HEK293 (cell line): ENCODE measurements at regions not wholly inside any gene's neighbourhood (a gene's known extent, or its start where the extent isn't known, plus 50 kb on each side); places are given as distances from the start of the nearest gene placed in this dataset.

Experiments used
- CTCF ChIA-PET: fragments of 350-600 bp; formaldehyde crosslinking; extraction: SDS; loops from one replicate; lab custom pipeline; 2021; ENCODE audit warnings: antibody characterized with exemption; lab: Yijun Ruan, JAX
- POLR2A ChIA-PET: fragments of 300-600 bp; formaldehyde crosslinking; extraction: SDS; loops from one replicate; lab custom pipeline; 2020; ENCODE audit warnings: antibody characterized with exemption, inconsistent platforms; lab: Yijun Ruan, JAX
- H3K27ac ChIP-seq: fragments of 200-500 bp; sonication (Bioruptor generic); 2 replicates; pipeline ENCODE4 v1.5.1; 2014; ENCODE audit warnings: low read depth, low read length, control low read depth, inconsistent platforms; ENCODE audit errors: extremely low read depth
- H3K36me3 ChIP-seq, 2 experiments: fragments of 200-500 bp in 1 of 2; sonication (Bioruptor generic) in 1 of 2; 1 replicate in 1 of 2; 2 replicates in 1 of 2; pipeline ENCODE4 v1.5.1; 2014 to 2017; ENCODE audit warnings: inconsistent platforms in 2 of 2, low read length in 2 of 2; ENCODE audit not compliant: control insufficient read depth in 2 of 2, insufficient read depth in 1 of 2
- H3K4me1 ChIP-seq: fragments of 200-500 bp; sonication (Bioruptor generic); 2 replicates; pipeline ENCODE4 v1.5.1; 2014; ENCODE audit warnings: mild to moderate bottlenecking, low read length, inconsistent platforms; ENCODE audit not compliant: control insufficient read depth, insufficient read depth
- H3K4me3 ChIP-seq: 2 replicates; pipeline ENCODE4 v1.5.1; 2011; ENCODE audit warnings: low read depth, mild to moderate bottlenecking, control low read depth, low read length, moderate library complexity
- H3K9me3 ChIP-seq: fragments of 200-500 bp; sonication (Bioruptor generic); 2 replicates; pipeline ENCODE4 v1.5.1; 2014; ENCODE audit warnings: low read depth, low read length, inconsistent platforms; ENCODE audit not compliant: control insufficient read depth, insufficient read depth
- GLIS2 ChIP-seq: fragments of 450-650 bp; formaldehyde crosslinking; IDR thresholded peaks from 2 replicates; pipeline ENCODE4 v1.5.1; 2016; ENCODE audit warnings: missing biosample characterization, missing genetic modification characterization
- HOXC10 ChIP-seq: sonication (generic); formaldehyde crosslinking; IDR thresholded peaks from 2 replicates; pipeline ENCODE4 v1.8.1; 2023; ENCODE audit warnings: mild to moderate bottlenecking, missing genetic modification reagents
- OSR2 ChIP-seq: fragments of 450-650 bp; formaldehyde crosslinking; IDR thresholded peaks from 2 replicates; pipeline ENCODE4 v1.5.1; 2016; ENCODE audit warnings: missing biosample characterization, missing genetic modification characterization
- SCRT1 ChIP-seq: fragments of 450-650 bp; formaldehyde crosslinking; IDR thresholded peaks from 2 replicates; pipeline ENCODE4 v1.5.1; 2016; ENCODE audit warnings: missing biosample characterization, missing genetic modification characterization, borderline replicate concordance
- ZNF2 ChIP-seq: fragments of 450-650 bp; formaldehyde crosslinking; IDR thresholded peaks from 2 replicates; pipeline ENCODE4 v1.5.1; 2016; ENCODE audit warnings: missing biosample characterization, missing genetic modification characterization
- ZNF23 ChIP-seq: fragments of 450-650 bp; formaldehyde crosslinking; IDR thresholded peaks from 2 replicates; pipeline ENCODE4 v1.5.1; 2016; ENCODE audit warnings: missing biosample characterization, missing genetic modification characterization, borderline replicate concordance
- ZNF248 ChIP-seq: fragments of 450-650 bp; formaldehyde crosslinking; IDR thresholded peaks from 2 replicates; pipeline ENCODE4 v1.5.1; 2017; ENCODE audit warnings: missing biosample characterization, missing genetic modification characterization
- ZNF266 ChIP-seq: fragments of 450-650 bp; formaldehyde crosslinking; IDR thresholded peaks from 2 replicates; pipeline ENCODE4 v1.5.1; 2016; ENCODE audit warnings: missing biosample characterization, missing genetic modification characterization, low read depth
- ZNF501 ChIP-seq: fragments of 450-650 bp; formaldehyde crosslinking; IDR thresholded peaks from 2 replicates; pipeline ENCODE4 v1.5.1; 2016; ENCODE audit warnings: missing biosample characterization, missing genetic modification characterization
- ZNF544 ChIP-seq: fragments of 450-650 bp; formaldehyde crosslinking; IDR thresholded peaks from 2 replicates; pipeline ENCODE4 v1.5.0; 2017; ENCODE audit warnings: missing biosample characterization, missing genetic modification characterization
- ZNF555 ChIP-seq: fragments of 450-650 bp; formaldehyde crosslinking; conservative IDR thresholded peaks from 2 replicates; pipeline ENCODE4 v1.5.1; 2017; ENCODE audit warnings: missing biosample characterization, mild to moderate bottlenecking, missing genetic modification characterization, inconsistent platforms
- ZNF707 ChIP-seq: fragments of 450-650 bp; formaldehyde crosslinking; IDR thresholded peaks from 2 replicates; pipeline ENCODE4 v1.5.1; 2016; ENCODE audit warnings: missing biosample characterization, missing genetic modification characterization
- ZNF777 ChIP-seq: fragments of 450-650 bp; formaldehyde crosslinking; IDR thresholded peaks from 2 replicates; pipeline ENCODE4 v1.5.1; 2017; ENCODE audit warnings: missing biosample characterization, missing genetic modification characterization, borderline replicate concordance
- ZNF837 ChIP-seq: fragments of 450-650 bp; formaldehyde crosslinking; IDR thresholded peaks from 2 replicates; pipeline ENCODE4 v1.5.1; 2016; ENCODE audit warnings: missing biosample characterization, missing genetic modification characterization
- TF ChIP-seq, protein P1 (sequence below): fragments of 450-650 bp; formaldehyde crosslinking; IDR thresholded peaks from 2 replicates; pipeline ENCODE4 v1.5.1; 2017; ENCODE audit warnings: missing biosample characterization, mild to moderate bottlenecking, missing genetic modification characterization, moderate library complexity
- TF ChIP-seq, protein P2 (sequence below): fragments of 450-650 bp; formaldehyde crosslinking; IDR thresholded peaks from 2 replicates; pipeline ENCODE4 v1.5.1; 2016; ENCODE audit warnings: missing biosample characterization, missing genetic modification characterization
- TF ChIP-seq, protein P3 (sequence below): fragments of 450-650 bp; formaldehyde crosslinking; IDR thresholded peaks from 2 replicates; pipeline ENCODE4 v1.5.1; 2016; ENCODE audit warnings: missing biosample characterization, missing genetic modification characterization
- TF ChIP-seq, protein P4 (sequence below): fragments of 450-650 bp; formaldehyde crosslinking; IDR thresholded peaks from 2 replicates; pipeline ENCODE4 v1.5.1; 2016; ENCODE audit warnings: missing biosample characterization, missing genetic modification characterization
- TF ChIP-seq, protein P5 (sequence below): fragments of 450-650 bp; formaldehyde crosslinking; IDR thresholded peaks from 2 replicates; pipeline ENCODE4 v1.5.1; 2017; ENCODE audit warnings: missing biosample characterization, missing genetic modification characterization

DNA sequence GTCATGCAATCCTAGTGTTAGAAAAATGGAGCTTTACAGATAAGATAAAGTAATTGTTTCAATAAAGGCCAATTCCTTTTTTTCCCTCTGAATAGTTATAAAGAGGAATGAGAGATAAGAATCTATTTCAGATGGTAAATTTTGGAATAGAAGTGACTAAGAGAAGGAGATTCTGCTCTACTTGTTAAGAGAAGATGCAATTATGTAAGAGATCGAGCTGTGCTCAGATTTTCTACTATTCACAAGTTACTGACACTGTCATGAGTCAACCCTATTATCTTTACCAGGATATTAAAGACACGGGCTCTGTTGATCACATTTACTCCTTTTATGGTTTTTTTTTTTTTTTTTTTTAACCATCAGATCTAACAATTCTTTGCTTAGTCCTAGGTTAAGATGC, 511.3 kb downstream of the ARL4A start:
- no peak for TF ChIP-seq ZNF555 (tag by site-specific recombination)
- no peak overlapping the region for H3K4me3 ChIP-seq
- POLR2A ChIA-PET = interaction anchor here (0.6 kb wide), 1 partner anchor 710 kb away, joined by 5 read pairs; no protein-coding TSS in a partner anchor
- H3K4me1 ChIP-seq = no peaks in the 10 kb centered on the region
- CTCF ChIA-PET = interaction anchor here (0.6 kb wide), 1 partner anchor 54 kb away, joined by 4 read pairs; no protein-coding TSS in a partner anchor
- H3K9me3 ChIP-seq = no peaks in the 10 kb centered on the region
- H3K27ac ChIP-seq = no peak overlapping the region
- no peaks in the 10 kb centered on the region for H3K36me3 ChIP-seq

DNA sequence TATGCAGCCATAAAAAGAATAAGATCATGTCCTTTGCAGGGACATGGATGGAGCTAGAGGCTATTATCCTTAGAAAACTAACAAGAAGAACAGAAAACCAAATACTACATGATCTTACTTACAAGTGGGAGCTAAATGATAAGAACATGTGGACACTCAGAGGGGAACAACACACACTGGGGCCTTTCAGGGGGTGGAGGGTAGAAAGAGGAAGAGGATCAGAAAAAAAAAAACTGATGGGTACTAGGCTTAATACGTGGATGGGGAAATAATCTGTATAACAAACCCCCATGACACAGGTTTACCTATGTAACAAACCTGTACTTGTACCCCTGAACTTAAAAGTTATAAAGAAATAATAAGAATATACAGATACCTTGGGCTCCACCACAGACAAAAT, 514.2 kb downstream of the ARL4A start:
- no peaks in the 10 kb centered on the region for H3K36me3 ChIP-seq
- CTCF ChIA-PET = no interaction called here
- POLR2A ChIA-PET = no interaction called here
- no peak for TF ChIP-seq ZNF501 (tag by site-specific recombination)
- TF ChIP-seq, protein P1, sequence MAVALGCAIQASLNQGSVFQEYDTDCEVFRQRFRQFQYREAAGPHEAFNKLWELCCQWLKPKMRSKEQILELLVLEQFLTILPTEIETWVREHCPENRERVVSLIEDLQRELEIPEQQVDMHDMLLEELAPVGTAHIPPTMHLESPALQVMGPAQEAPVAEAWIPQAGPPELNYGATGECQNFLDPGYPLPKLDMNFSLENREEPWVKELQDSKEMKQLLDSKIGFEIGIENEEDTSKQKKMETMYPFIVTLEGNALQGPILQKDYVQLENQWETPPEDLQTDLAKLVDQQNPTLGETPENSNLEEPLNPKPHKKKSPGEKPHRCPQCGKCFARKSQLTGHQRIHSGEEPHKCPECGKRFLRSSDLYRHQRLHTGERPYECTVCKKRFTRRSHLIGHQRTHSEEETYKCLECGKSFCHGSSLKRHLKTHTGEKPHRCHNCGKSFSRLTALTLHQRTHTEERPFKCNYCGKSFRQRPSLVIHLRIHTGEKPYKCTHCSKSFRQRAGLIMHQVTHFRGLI = no peak
- TF ChIP-seq GLIS2 (tag by site-specific recombination) = no peak
- no peak for TF ChIP-seq ZNF2
- no peaks in the 10 kb centered on the region for H3K9me3 ChIP-seq
- no peak overlapping the region for H3K4me3 ChIP-seq
- no peaks in the 10 kb centered on the region for H3K4me1 ChIP-seq
- H3K27ac ChIP-seq = no peak overlapping the region

DNA sequence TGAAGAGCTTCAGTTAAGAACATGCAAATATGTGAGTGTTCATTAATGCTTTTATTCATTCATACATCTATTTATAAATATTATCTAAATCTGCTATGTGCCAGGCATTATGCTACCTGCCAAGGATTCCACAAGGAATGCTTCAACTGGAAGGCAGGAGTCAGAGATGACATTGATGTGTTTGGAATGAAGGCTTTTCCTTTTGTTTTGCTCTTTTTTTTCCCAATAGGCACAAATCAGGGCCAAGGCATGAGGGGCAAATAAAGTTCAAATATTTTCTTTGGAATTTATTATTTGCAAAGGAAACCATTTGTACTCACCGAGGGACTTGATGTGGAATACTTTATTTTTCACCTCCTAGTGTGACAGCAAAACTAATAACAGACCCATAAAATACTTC, 530.3 kb downstream of the ARL4A start:
- CTCF ChIA-PET = no interaction called here
- POLR2A ChIA-PET = no interaction called here
- TF ChIP-seq ZNF23 (tag by site-specific recombination) (no peak), ZNF266 (no peak), ZNF544 (tag by site-specific recombination) (no peak)
- TF ChIP-seq, protein P2, sequence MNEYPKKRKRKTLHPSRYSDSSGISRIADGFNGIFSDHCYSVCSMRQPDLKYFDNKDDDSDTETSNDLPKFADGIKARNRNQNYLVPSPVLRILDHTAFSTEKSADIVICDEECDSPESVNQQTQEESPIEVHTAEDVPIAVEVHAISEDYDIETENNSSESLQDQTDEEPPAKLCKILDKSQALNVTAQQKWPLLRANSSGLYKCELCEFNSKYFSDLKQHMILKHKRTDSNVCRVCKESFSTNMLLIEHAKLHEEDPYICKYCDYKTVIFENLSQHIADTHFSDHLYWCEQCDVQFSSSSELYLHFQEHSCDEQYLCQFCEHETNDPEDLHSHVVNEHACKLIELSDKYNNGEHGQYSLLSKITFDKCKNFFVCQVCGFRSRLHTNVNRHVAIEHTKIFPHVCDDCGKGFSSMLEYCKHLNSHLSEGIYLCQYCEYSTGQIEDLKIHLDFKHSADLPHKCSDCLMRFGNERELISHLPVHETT (tag by site-specific recombination) = no peak
- Histone ChIP-seq H3K4me1 (no peaks in the 10 kb centered on the region), H3K4me3 (no peak overlapping the region), H3K27ac (no peak overlapping the region), H3K9me3 (no peaks in the 10 kb centered on the region), H3K36me3 (no peaks in the 10 kb centered on the region)

DNA sequence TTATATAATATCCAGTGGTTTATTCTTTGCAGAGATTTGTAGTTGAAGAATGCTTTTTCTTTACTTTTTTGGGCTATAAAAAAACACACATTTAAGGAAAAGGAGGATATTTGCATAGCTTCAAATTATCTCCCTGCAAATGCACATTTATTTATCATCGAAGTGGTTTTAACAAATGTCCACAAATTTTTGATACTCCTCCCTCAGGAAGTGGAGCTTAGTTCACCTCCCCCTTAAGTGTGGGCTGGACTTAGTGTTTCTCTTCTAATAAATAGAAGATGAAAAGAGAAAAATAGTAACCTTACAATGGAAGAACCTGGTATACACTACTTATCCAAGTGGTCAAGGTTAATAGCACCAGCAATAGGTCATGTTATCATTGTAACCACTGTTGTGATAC, 537.6 kb downstream of the ARL4A start:
- Histone ChIP-seq H3K9me3 (no peaks in the 10 kb centered on the region), H3K4me1 (no peaks in the 10 kb centered on the region), H3K4me3 (no peak overlapping the region), H3K27ac (no peak overlapping the region), H3K36me3 (no peaks in the 10 kb centered on the region)
- TF ChIP-seq ZNF266 = no peak
- CTCF ChIA-PET = interaction anchor here (0.6 to 0.9 kb wide), 2 partner anchors 582 to 700 kb away, joined by 3 read pairs; no protein-coding TSS in a partner anchor
- POLR2A ChIA-PET = no interaction called here

DNA sequence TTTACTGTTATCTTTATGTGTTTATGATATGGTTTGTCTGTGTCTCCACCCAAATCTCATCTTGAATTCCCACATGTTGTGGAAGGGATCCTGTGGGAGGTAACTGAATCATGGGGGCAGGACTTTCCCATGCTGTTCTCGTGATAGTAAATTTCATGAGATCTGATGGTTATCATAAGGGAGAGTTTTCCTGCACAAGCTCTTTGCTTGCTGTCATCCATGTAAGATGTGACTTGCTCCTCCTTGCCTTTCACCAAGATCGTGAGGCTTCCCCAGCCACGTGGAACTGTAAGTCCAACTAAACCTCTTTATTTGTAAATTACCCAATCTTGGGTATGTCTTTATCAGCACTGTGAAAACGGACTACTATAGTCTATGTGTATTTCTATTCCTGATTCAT, 539.0 kb downstream of the ARL4A start:
- POLR2A ChIA-PET = no interaction called here
- Histone ChIP-seq H3K4me1 (no peaks in the 10 kb centered on the region), H3K36me3 (no peaks in the 10 kb centered on the region), H3K27ac (no peak overlapping the region), H3K4me3 (no peak overlapping the region), H3K9me3 (no peaks in the 10 kb centered on the region)
- CTCF ChIA-PET = no interaction called here
- TF ChIP-seq, protein P3, sequence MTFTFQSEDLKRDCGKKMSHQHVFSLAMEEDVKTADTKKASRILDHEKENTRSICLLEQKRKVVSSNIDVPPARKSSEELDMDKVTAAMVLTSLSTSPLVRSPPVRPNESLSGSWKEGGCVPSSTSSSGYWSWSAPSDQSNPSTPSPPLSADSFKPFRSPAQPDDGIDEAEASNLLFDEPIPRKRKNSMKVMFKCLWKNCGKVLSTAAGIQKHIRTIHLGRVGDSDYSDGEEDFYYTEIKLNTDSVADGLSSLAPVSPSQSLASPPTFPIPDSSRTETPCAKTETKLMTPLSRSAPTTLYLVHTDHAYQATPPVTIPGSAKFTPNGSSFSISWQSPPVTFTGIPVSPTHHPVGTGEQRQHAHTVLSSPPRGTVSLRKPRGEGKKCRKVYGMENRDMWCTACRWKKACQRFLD (tag by site-specific recombination) = no peak
- TF ChIP-seq OSR2 (no peak), HOXC10 (CRISPR knock-in tag) (no peak), ZNF777 (tag by site-specific recombination) (no peak), ZNF837 (tag by site-specific recombination) (no peak), ZNF248 (tag by site-specific recombination) (no peak), SCRT1 (tag by site-specific recombination) (no peak), ZNF707 (no peak)
- TF ChIP-seq, protein P4, sequence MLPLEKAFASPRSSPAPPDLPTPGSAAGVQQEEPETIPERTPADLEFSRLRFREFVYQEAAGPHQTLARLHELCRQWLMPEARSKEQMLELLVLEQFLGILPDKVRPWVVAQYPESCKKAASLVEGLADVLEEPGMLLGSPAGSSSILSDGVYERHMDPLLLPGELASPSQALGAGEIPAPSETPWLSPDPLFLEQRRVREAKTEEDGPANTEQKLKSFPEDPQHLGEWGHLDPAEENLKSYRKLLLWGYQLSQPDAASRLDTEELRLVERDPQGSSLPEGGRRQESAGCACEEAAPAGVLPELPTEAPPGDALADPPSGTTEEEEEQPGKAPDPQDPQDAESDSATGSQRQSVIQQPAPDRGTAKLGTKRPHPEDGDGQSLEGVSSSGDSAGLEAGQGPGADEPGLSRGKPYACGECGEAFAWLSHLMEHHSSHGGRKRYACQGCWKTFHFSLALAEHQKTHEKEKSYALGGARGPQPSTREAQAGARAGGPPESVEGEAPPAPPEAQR = no peak
- TF ChIP-seq, protein P5, sequence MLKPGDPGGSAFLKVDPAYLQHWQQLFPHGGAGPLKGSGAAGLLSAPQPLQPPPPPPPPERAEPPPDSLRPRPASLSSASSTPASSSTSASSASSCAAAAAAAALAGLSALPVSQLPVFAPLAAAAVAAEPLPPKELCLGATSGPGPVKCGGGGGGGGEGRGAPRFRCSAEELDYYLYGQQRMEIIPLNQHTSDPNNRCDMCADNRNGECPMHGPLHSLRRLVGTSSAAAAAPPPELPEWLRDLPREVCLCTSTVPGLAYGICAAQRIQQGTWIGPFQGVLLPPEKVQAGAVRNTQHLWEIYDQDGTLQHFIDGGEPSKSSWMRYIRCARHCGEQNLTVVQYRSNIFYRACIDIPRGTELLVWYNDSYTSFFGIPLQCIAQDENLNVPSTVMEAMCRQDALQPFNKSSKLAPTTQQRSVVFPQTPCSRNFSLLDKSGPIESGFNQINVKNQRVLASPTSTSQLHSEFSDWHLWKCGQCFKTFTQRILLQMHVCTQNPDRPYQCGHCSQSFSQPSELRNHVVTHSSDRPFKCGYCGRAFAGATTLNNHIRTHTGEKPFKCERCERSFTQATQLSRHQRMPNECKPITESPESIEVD (tag by site-specific recombination) = no peak
